Adrenal gland (tissue), 5 donors: ENCODE measurements at regions not wholly inside any gene's neighbourhood (a gene's known extent, or its start where the extent isn't known, plus 50 kb on each side); places are given as distances from the start of the nearest gene placed in this dataset.

Experiments
- CTCF ChIP-seq, 6 experiments: fragments of 450-650 bp in 4 of 6; fragments of 200-600 bp in 2 of 6; sonication (generic) in 1 of 6; IDR thresholded peaks; 1 replicate in 5 of 6; 2 replicates in 1 of 6; pipeline versions ENCODE4 v1.5.1 to v1.8.0; 2016 to 2021; ENCODE audit warnings: antibody characterized with exemption in 6 of 6, mild to moderate bottlenecking in 2 of 6, moderate library complexity in 1 of 6
- POLR2A ChIP-seq, 2 donors: fragments of 450-650 bp; IDR thresholded peaks; one replicate each; pipeline ENCODE4 v1.6.1; 2017; ENCODE audit warnings: antibody characterized with exemption in 2 of 2, mild to moderate bottlenecking in 2 of 2, moderate library complexity in 1 of 2
- donor health status: DM: no; HTN: no; CAD: no.

- no peak for TF ChIP-seq CTCF (IDR thresholded peaks at IDR 0.05)
- no peak for TF ChIP-seq POLR2A (IDR thresholded peaks at IDR 0.05)
Observed at GRCh38 chr1:222015686-222016085, 273.8 kb upstream of the DUSP10 start.
